ENCODE measurements at regions not wholly inside any gene's neighbourhood (a gene's known extent, or its start where the extent isn't known, plus 50 kb on each side); places are given as distances from the start of the nearest gene placed in this dataset.

DNA sequence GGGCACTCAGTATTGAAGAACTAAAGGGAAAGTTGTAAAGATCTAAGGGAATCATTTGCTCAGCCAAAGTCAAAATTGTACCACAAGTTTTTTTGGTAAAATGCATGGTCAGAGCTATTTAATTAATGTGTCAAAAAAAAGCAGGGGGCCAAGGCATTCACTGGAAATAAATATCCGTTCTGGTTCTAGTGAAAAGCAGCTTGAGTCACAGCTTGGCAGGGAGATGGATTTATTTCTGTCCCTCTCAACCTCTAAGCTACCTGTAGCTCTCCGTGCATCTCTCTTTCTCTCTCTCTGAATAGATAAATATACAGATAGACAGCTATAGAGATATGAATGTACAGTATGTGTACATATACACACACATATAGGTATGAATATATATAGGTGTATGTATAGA, 554.4 kb upstream of the TMEM132C start:
- Histone ChIP-seq H3K79me2 (ENCODE audit: insufficient read depth, low read length) (no peaks in the 10 kb centered on the region), H2AFZ (ENCODE audit: low read length) (no peak overlapping the region), H3K4me1 (ENCODE audit: insufficient read depth, low read length, severe bottlenecking) (no peaks in the 10 kb centered on the region), H3K4me3 (ENCODE audit: low read depth, low read length, poor library complexity, severe bottlenecking) (no peak overlapping the region), H3K9ac (ENCODE audit: low read length) (no peak overlapping the region), H3K27me3 (ENCODE audit: insufficient read depth, low read length) (no peaks in the 10 kb centered on the region), H3F3A (ENCODE audit: insufficient read depth, low read length) (no peaks in the 10 kb centered on the region), H3K36me3 (ENCODE audit: insufficient read depth, low read length) (no peaks in the 10 kb centered on the region), H4K20me1 (ENCODE audit: insufficient read depth, low read length) (no peaks in the 10 kb centered on the region), H3K9me2 (ENCODE audit: low read depth, low read length) (no peaks in the 10 kb centered on the region), H3K9me3 (ENCODE audit: low read length) (no peaks in the 10 kb centered on the region), H3K4me2 (ENCODE audit: low read length) (no peak overlapping the region), H3K27ac (ENCODE audit: low read depth, low read length, poor library complexity, severe bottlenecking) (no peak overlapping the region)
- no peak for TF ChIP-seq EZH2 (IDR thresholded peaks at IDR 0.05; ENCODE audit: borderline replicate concordance, low read length)
- TF ChIP-seq, protein P1, sequence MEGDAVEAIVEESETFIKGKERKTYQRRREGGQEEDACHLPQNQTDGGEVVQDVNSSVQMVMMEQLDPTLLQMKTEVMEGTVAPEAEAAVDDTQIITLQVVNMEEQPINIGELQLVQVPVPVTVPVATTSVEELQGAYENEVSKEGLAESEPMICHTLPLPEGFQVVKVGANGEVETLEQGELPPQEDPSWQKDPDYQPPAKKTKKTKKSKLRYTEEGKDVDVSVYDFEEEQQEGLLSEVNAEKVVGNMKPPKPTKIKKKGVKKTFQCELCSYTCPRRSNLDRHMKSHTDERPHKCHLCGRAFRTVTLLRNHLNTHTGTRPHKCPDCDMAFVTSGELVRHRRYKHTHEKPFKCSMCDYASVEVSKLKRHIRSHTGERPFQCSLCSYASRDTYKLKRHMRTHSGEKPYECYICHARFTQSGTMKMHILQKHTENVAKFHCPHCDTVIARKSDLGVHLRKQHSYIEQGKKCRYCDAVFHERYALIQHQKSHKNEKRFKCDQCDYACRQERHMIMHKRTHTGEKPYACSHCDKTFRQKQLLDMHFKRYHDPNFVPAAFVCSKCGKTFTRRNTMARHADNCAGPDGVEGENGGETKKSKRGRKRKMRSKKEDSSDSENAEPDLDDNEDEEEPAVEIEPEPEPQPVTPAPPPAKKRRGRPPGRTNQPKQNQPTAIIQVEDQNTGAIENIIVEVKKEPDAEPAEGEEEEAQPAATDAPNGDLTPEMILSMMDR (IDR thresholded peaks at IDR 0.05; ENCODE audit: low read length), result no peak

DNA sequence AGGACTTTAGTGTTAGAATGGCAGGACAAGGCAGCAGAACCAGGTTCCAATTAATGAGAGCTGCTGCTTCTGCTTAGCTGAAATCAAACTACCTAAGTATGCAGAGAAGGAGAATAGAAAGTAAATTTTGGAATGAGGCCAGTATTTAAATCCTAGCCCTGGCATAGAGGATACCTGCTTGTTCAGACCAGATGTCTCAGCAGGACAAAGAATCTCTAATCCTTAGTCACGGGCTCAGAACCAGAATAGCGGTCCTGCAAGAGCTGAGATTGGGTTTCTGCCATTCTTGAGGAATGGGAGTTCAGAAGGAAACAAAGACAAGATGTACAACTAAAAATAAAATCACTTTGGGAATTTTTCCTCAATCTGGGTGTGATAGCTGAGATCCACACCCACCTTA, 550.8 kb upstream of the TMEM132C start:
- Histone ChIP-seq H3K27ac (ENCODE audit: low read depth, low read length, poor library complexity, severe bottlenecking) (no peak overlapping the region), H2AFZ (ENCODE audit: low read length) (no peak overlapping the region), H3K36me3 (ENCODE audit: insufficient read depth, low read length) (no peaks in the 10 kb centered on the region), H3K4me3 (ENCODE audit: low read depth, low read length, poor library complexity, severe bottlenecking) (no peak overlapping the region), H3F3A (ENCODE audit: insufficient read depth, low read length) (no peaks in the 10 kb centered on the region), H3K4me2 (ENCODE audit: low read length) (no peak overlapping the region), H3K9me2 (ENCODE audit: low read depth, low read length) (no peaks in the 10 kb centered on the region), H3K4me1 (ENCODE audit: insufficient read depth, low read length, severe bottlenecking) (no peaks in the 10 kb centered on the region), H3K79me2 (ENCODE audit: insufficient read depth, low read length) (no peaks in the 10 kb centered on the region), H3K9me3 (ENCODE audit: low read length) (no peaks in the 10 kb centered on the region), H3K27me3 (ENCODE audit: insufficient read depth, low read length) (no peaks in the 10 kb centered on the region), H3K9ac (ENCODE audit: low read length) (no peak overlapping the region), H4K20me1 (ENCODE audit: insufficient read depth, low read length) (no peaks in the 10 kb centered on the region)
- TF ChIP-seq, protein P1 (IDR thresholded peaks at IDR 0.05; ENCODE audit: low read length), result no peak
- TF ChIP-seq EZH2 (IDR thresholded peaks at IDR 0.05; ENCODE audit: borderline replicate concordance, low read length), result no peak

DNA sequence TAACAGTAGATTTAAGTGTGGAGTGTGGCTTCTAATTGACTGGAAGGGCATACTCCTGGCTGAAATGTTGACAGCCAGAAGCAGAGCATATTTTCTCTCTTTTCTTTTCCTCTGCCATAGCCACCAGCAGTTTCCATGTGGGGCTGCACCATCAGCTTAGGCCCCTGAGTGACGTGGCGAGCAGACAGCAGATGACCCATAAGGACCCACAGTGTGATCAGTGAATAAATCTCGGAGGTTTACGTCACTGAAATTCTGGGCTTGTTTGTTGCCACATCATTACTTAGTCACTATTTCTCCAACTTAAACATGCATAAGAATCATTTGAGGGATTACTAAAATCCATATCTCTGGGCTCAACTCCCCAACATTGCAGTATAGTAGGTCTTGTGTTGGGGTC, 549.7 kb upstream of the TMEM132C start:
- Histone ChIP-seq H3K9me3 (ENCODE audit: low read length) (no peaks in the 10 kb centered on the region), H3K9ac (ENCODE audit: low read length) (no peak overlapping the region), H4K20me1 (ENCODE audit: insufficient read depth, low read length) (no peaks in the 10 kb centered on the region), H3F3A (ENCODE audit: insufficient read depth, low read length) (no peaks in the 10 kb centered on the region), H2AFZ (ENCODE audit: low read length) (no peak overlapping the region), H3K4me2 (ENCODE audit: low read length) (no peak overlapping the region), H3K4me1 (ENCODE audit: insufficient read depth, low read length, severe bottlenecking) (no peaks in the 10 kb centered on the region), H3K27ac (ENCODE audit: low read depth, low read length, poor library complexity, severe bottlenecking) (no peak overlapping the region), H3K4me3 (ENCODE audit: low read depth, low read length, poor library complexity, severe bottlenecking) (no peak overlapping the region), H3K79me2 (ENCODE audit: insufficient read depth, low read length) (no peaks in the 10 kb centered on the region), H3K27me3 (ENCODE audit: insufficient read depth, low read length) (no peaks in the 10 kb centered on the region), H3K9me2 (ENCODE audit: low read depth, low read length) (no peaks in the 10 kb centered on the region), H3K36me3 (ENCODE audit: insufficient read depth, low read length) (no peaks in the 10 kb centered on the region)
- TF ChIP-seq EZH2 (IDR thresholded peaks at IDR 0.05; ENCODE audit: borderline replicate concordance, low read length), result no peak
- TF ChIP-seq, protein P1 (IDR thresholded peaks at IDR 0.05; ENCODE audit: low read length), result no peak
